Gastrocnemius medialis (tissue), 4 donors: ENCODE measurements at regions not wholly inside any gene's neighbourhood (a gene's known extent, or its start where the extent isn't known, plus 50 kb on each side); places are given as distances from the start of the nearest gene placed in this dataset.

Experiments
- ATAC-seq, 2 donors: fragments of 150-250 bp; one replicate each; pipeline ENCODE4 v1.9.1; 2016
- DNase-seq, 2 donors: peaks; one replicate each; pipeline ENCODE4 v3.0.0-alpha.2; 2019
- H3K27ac ChIP-seq, 4 donors: fragments of 200-600 bp; sonication (generic); 1 replicate in 1 of 4; 2 replicates in 3 of 4; pipeline ENCODE4 v1.5.1; 2016 to 2018; ENCODE audit warnings: mild to moderate bottlenecking in 2 of 4, moderate library complexity in 1 of 4
- H3K27me3 ChIP-seq, 3 donors: fragments of 200-600 bp; sonication (generic) in 2 of 3; 1 replicate in 1 of 3; 2 replicates in 2 of 3; pipeline versions ENCODE4 v1.5.1 to v1.6.0; 2016 to 2019; ENCODE audit warnings: mild to moderate bottlenecking in 1 of 3, moderate library complexity in 1 of 3
- H3K36me3 ChIP-seq, 2 donors: fragments of 200-600 bp; sonication (generic) in 1 of 2; one replicate each; pipeline ENCODE4 v1.5.1; 2017 to 2018
- H3K4me1 ChIP-seq, 2 donors: fragments of 200-600 bp; sonication (generic) in 1 of 2; one replicate each; pipeline ENCODE4 v1.5.1; 2016 to 2017; ENCODE audit warnings: mild to moderate bottlenecking in 2 of 2
- H3K4me3 ChIP-seq, 4 donors: fragments of 200-600 bp; sonication (generic) in 3 of 4; 1 replicate in 1 of 4; 2 replicates in 3 of 4; pipeline ENCODE4 v1.5.1; 2016 to 2019; ENCODE audit warnings: mild to moderate bottlenecking in 2 of 4
- H3K9me3 ChIP-seq, 3 donors: fragments of 200-600 bp; sonication (generic) in 2 of 3; 1 replicate in 1 of 3; 2 replicates in 2 of 3; pipeline ENCODE4 v1.5.1; 2016 to 2019
- POLR2A ChIP-seq, 2 donors: fragments of 450-650 bp; IDR thresholded peaks; one replicate each; pipeline ENCODE4 v1.6.1; 2017; ENCODE audit warnings: antibody characterized with exemption in 2 of 2, mild to moderate bottlenecking in 2 of 2, moderate library complexity in 2 of 2
- in situ Hi-C, 4 donors: fragments of 200-750 bp; cut with MboI; loops; one replicate each; pipeline versions ENCODE4 v1.15.0 to v1.8.0; 2017; ENCODE audit warnings: low sequenced_read_pairs in 4 of 4
- intact Hi-C: fragments of 100-400 bp; cut with DNase I; formaldehyde crosslinking; loops from one replicate; pipeline ENCODE4 v1.15.1; 2023; ENCODE audit warnings: low total_unique reads
- TF ChIP-seq, protein P1 (sequence below), 5 experiments: fragments of 450-650 bp in 3 of 5; fragments of 200-600 bp in 2 of 5; sonication (generic) in 2 of 5; IDR thresholded peaks in 4 of 5; conservative IDR thresholded peaks in 1 of 5; 1 replicate in 4 of 5; 2 replicates in 1 of 5; pipeline ENCODE4 v1.5.1; 2016 to 2019; ENCODE audit warnings: antibody characterized with exemption in 5 of 5, mild to moderate bottlenecking in 3 of 5, moderate library complexity in 3 of 5

DNA sequence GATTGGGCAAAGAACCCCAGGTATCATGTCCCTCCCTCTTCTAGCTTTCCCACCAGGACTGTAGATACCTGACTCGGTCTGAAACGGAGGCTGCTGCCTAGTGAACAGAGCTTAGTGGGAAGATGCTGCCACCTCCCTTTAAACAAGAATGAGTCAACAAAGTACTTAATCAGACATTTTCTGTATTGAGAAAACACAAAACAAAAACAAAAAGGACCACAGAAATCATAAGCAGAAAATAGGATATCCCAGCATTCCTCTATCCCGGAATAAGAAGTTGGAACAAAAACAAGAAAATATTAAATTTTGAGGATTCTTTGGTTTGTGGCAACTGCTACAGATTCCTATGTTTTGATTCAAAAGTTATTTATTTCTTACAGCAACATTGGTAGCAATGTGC lies 51.7 kb upstream of the COL8A1 start:
- no peak overlapping the region for H3K27ac ChIP-seq
- intact Hi-C loops (no loop called here), in situ Hi-C loops (no loop called here)
- H3K9me3 ChIP-seq, result no peaks in the 10 kb centered on the region
- no peak for DNase-seq
- no peaks in the 10 kb centered on the region for H3K4me1 ChIP-seq
- TF ChIP-seq POLR2A (IDR thresholded peaks at IDR 0.05), result no peak
- TF ChIP-seq, protein P1, sequence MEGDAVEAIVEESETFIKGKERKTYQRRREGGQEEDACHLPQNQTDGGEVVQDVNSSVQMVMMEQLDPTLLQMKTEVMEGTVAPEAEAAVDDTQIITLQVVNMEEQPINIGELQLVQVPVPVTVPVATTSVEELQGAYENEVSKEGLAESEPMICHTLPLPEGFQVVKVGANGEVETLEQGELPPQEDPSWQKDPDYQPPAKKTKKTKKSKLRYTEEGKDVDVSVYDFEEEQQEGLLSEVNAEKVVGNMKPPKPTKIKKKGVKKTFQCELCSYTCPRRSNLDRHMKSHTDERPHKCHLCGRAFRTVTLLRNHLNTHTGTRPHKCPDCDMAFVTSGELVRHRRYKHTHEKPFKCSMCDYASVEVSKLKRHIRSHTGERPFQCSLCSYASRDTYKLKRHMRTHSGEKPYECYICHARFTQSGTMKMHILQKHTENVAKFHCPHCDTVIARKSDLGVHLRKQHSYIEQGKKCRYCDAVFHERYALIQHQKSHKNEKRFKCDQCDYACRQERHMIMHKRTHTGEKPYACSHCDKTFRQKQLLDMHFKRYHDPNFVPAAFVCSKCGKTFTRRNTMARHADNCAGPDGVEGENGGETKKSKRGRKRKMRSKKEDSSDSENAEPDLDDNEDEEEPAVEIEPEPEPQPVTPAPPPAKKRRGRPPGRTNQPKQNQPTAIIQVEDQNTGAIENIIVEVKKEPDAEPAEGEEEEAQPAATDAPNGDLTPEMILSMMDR (IDR thresholded peaks at IDR 0.05 in 4 of 5, conservative IDR thresholded peaks at IDR 0.05 in 1 of 5), result no peak
- H3K36me3 ChIP-seq, result no peaks in the 10 kb centered on the region
- H3K4me3 ChIP-seq, result no peak overlapping the region
- no peaks in the 10 kb centered on the region for H3K27me3 ChIP-seq
- ATAC-seq, result no peak

DNA sequence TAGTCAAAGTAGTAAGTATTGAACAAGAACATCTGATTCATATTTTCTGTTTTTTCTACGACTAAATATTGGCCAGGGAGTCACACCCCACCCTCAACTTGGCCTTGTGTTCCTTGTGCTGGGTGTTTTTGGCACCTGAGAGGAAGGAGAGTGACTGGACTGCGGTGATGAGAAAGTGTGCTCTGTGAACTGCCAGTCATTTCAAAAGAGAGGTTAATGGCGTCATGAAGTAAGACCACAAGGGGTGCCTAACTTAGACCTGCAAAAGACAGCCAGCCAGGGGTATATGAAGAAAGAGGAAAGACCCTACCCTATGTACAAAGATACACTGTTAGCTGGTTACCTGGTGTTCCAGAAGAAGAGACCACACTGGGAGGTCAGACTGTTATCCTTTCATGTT lies 58.4 kb upstream of the COL8A1 start:
- ATAC-seq (no peak), DNase-seq (no peak)
- no peak overlapping the region for H3K27ac ChIP-seq
- intact Hi-C loops (no loop called here), in situ Hi-C loops (no loop called here)
- no peaks in the 10 kb centered on the region for H3K36me3 ChIP-seq
- H3K4me1 ChIP-seq, result no peaks in the 10 kb centered on the region
- no peaks in the 10 kb centered on the region for H3K9me3 ChIP-seq
- H3K4me3 ChIP-seq, result no peak overlapping the region
- no peak for TF ChIP-seq POLR2A (IDR thresholded peaks at IDR 0.05)
- TF ChIP-seq, protein P1 (IDR thresholded peaks at IDR 0.05 in 4 of 5, conservative IDR thresholded peaks at IDR 0.05 in 1 of 5), result no peak
- H3K27me3 ChIP-seq, result no peaks in the 10 kb centered on the region

DNA sequence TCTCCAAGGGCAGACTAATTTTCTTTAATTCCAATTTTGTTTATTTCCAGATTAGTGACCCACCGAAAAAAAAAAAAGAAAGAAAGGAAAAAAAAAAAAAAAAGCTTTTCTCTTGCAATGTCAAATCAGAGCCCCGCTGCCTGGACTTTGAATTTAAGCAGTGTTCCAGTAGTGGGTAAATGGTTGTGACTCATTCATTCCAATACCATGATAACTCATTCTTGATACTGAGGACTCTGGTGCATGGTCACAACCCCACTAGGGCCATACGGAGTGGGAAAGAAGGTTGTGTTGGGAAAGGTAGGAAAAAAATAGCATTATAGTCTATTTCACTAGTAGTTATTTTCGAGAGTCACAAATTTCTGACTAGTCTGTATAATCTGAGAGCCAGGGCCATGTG lies 59.1 kb upstream of the COL8A1 start:
- H3K36me3 ChIP-seq, result no peaks in the 10 kb centered on the region
- no peak overlapping the region for H3K27ac ChIP-seq
- H3K4me3 ChIP-seq, result no peak overlapping the region
- in situ Hi-C loops, result no loop called here
- intact Hi-C loops, result no loop called here
- no peaks in the 10 kb centered on the region for H3K9me3 ChIP-seq
- H3K4me1 ChIP-seq, result no peaks in the 10 kb centered on the region
- DNase-seq (no peak), ATAC-seq (no peak)
- no peaks in the 10 kb centered on the region for H3K27me3 ChIP-seq
- TF ChIP-seq POLR2A (IDR thresholded peaks at IDR 0.05), result no peak
- TF ChIP-seq, protein P1 (IDR thresholded peaks at IDR 0.05 in 4 of 5, conservative IDR thresholded peaks at IDR 0.05 in 1 of 5), result no peak

DNA sequence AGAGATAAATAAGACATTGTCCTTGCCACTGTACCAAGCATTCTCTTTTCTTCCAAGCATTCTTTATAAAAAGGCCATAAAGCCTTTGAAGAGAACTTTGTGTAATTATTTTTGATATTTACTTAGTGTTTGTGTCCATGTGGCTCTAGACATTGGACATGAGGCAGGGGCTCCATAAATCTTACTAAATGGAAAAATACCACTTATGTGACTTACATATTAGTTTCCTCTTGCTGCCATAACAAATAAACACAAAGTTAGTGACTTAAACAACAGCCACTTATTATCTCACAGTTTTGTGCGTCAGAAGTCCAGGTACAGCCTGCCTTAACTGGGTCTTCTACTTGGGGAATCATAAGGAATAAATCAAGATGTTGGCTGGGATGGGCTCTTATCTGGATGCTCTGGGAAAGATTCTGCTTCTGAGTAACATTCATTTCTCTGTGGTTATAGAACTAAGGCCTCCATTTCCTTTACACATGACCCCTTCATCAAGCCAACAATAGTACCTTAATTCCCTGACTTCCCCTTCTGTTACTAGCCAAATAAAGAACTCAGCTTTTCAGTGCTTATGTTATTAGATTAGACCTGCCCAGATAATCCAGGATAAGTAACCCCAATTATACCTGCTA lies 59.9 kb upstream of the COL8A1 start:
- no peak for DNase-seq
- in situ Hi-C loops, result no loop called here

More for the DNA sequence above, 59.9 kb upstream of the COL8A1 start:
- Histone ChIP-seq H3K36me3 (no peaks in the 10 kb centered on the region), H3K4me3 (no peak overlapping the region), H3K27me3 (no peaks in the 10 kb centered on the region), H3K27ac (no peak overlapping the region), H3K4me1 (no peaks in the 10 kb centered on the region), H3K9me3 (no peaks in the 10 kb centered on the region)
- ATAC-seq, result no peak
- intact Hi-C loops, result no loop called here
- no peak for TF ChIP-seq POLR2A (IDR thresholded peaks at IDR 0.05)
- TF ChIP-seq, protein P1 (IDR thresholded peaks at IDR 0.05 in 4 of 5, conservative IDR thresholded peaks at IDR 0.05 in 1 of 5), result no peak
